Colonic mucosa (tissue), 4 donors: ENCODE measurements at regions not wholly inside any gene's neighbourhood (a gene's known extent, or its start where the extent isn't known, plus 50 kb on each side); places are given as distances from the start of the nearest gene placed in this dataset.

Source experiments
- DNase-seq: peaks from one replicate; pipeline ENCODE4 v3.0.0-alpha.2; 2020
- H3K27ac ChIP-seq: fragments of 200-600 bp; one replicate; pipeline ENCODE4 v1.8.0; 2021
- H3K27me3 ChIP-seq: fragments of 200-600 bp; one replicate; pipeline ENCODE4 v1.8.0; 2021
- H3K36me3 ChIP-seq: fragments of 200-600 bp; one replicate; pipeline ENCODE4 v1.8.0; 2021
- H3K4me1 ChIP-seq: fragments of 200-600 bp; one replicate; pipeline ENCODE4 v1.8.0; 2021; ENCODE audit warnings: mild to moderate bottlenecking
- H3K4me3 ChIP-seq: fragments of 200-600 bp; one replicate; pipeline ENCODE4 v1.8.0; 2021
- H3K9ac ChIP-seq, 2 donors: one replicate each; pipeline ENCODE4 v1.7.0; 2013; ENCODE audit warnings: control low read depth in 2 of 2, low read depth in 2 of 2, low read length in 2 of 2
- H3K9me3 ChIP-seq: fragments of 200-600 bp; one replicate; pipeline ENCODE4 v1.8.0; 2021
- CTCF ChIP-seq: fragments of 200-600 bp; IDR thresholded peaks from one replicate; pipeline ENCODE4 v1.8.0; 2022; ENCODE audit warnings: antibody characterized with exemption, mild to moderate bottlenecking
- intact Hi-C: fragments of 100-400 bp; cut with DNase I; formaldehyde crosslinking; loops from one replicate; pipeline ENCODE4 v1.14.1; 2022
- donor health status: healthy.
- donor health status: DM: no; HTN: no; CAD: no.
- donor health status: DM: no; HTN: no; CAD: no.

DNA sequence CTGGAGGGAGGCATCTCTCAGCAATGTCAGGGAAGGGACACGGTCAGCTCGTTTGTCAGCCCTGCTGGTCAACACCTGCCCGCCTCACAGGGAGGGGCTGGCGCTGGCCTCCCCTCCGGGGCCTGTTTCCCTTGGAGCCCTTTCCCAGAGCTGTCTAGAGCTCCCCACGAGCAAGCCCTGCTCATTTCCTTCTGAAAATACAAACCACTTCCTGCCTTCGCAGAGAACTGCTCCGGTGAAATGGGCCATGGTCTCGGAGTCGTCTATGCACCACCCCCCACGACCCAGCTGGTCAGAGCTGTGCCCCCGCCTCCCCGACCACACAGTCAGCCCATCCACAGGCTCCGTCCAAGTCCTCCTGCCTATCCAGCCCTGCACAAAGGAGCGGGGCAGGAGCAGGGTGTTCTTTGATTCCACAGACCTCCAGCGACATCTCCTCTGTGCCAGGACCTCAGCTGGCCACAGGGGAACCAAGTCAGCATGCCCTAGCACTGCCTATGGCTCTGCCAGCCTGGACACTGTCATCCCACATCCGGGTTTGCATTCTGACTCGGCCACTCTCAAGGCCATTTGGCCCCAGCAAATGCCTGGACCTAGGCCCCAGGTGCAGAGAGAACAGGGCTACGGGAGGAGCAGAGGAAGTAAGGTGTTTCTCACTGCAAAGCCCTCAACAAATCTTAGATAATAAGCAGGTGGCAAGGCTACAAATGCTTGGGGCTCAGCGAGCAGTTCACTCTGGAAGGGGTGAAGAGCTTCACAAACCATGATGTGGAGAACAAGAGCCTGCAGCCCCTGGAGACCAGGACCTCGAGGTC, 82.1 kb upstream of the WNT11 start:
- Histone ChIP-seq H3K4me1 (no peaks in the 10 kb centered on the region), H3K9ac (no peak overlapping the region), H3K36me3 (no peaks in the 10 kb centered on the region), H3K9me3 (no peaks in the 10 kb centered on the region), H3K4me3 (no peak overlapping the region), H3K27ac (no peak overlapping the region), H3K27me3 (no peaks in the 10 kb centered on the region)
- intact Hi-C loops, result no loop called here
- DNase-seq, result no peak
- TF ChIP-seq CTCF, result no peak

DNA sequence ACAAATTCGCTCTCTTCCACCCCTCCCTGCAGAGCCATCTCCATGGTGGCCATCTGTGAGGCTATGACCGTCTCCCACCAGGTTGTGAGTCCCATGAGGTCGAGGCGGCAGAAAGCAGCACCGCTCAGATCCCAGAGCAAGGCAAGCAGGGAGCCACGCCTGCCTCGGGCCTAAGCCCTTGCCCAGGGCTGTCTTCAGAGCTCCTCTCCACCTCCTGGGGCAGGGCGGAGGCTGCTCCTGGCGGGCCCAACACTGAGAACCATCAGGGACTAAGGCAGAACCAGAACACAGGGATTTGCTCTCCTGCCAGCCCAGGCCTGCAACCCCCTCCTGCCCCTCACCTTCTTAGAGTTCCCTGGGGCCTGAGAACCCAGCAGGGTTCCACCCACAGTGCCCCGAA, 80.9 kb upstream of the WNT11 start:
- Histone ChIP-seq H3K36me3 (no peaks in the 10 kb centered on the region), H3K9me3 (no peaks in the 10 kb centered on the region), H3K4me1 (no peaks in the 10 kb centered on the region), H3K27me3 (no peaks in the 10 kb centered on the region), H3K9ac (no peak overlapping the region), H3K27ac (no peak overlapping the region), H3K4me3 (no peak overlapping the region)
- TF ChIP-seq CTCF, result no peak
- no peak for DNase-seq
- intact Hi-C loops, result no loop called here

DNA sequence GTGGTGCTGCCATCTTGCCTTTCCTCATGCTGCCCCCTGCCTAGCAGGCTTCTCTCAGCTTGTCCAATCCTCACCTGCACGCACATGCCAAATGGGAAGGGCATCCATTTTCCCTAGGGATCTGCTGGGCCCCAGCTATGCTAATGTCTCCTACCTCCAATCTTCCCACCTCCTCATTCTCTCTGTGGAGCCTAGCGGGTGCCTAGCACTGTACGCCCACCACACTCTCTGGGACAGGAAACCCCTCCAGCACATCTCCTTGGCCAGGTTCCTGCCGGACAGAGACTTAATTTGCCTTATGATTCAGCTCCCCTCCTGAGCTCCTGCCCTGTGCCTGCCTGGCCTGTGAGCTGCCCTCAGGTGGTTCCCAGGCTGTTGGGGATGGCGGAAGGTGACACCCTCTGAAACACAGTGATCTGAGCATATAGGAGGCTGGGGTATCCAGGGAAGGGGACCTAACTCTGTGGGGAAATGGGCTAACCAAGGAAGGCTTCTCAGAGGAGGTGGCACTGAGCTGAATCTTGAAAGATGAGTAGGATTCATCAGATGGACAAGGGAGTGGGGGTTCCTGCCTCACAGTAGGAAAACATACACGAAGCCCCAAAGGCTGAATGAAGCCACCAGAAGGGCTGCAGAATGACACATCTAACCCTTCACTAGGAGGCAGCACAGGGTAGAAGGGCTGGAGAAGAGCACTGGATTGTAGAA, 79.2 kb upstream of the WNT11 start:
- intact Hi-C loops, result no loop called here
- Histone ChIP-seq H3K9me3 (no peaks in the 10 kb centered on the region), H3K9ac (no peak overlapping the region), H3K4me1 (no peaks in the 10 kb centered on the region), H3K4me3 (no peak overlapping the region), H3K27ac (no peak overlapping the region), H3K36me3 (no peaks in the 10 kb centered on the region), H3K27me3 (no peaks in the 10 kb centered on the region)
- no peak for TF ChIP-seq CTCF
- no peak for DNase-seq

GRCh38 chr11:76284161-76284560, 77.9 kb upstream of the WNT11 start:
- intact Hi-C loops, result no loop called here
- no peaks in the 10 kb centered on the region for H3K36me3 ChIP-seq
- no peak for TF ChIP-seq CTCF
- no peak overlapping the region for H3K9ac ChIP-seq
- H3K27me3 ChIP-seq, result no peaks in the 10 kb centered on the region
- H3K27ac ChIP-seq, result no peak overlapping the region
- no peak overlapping the region for H3K4me3 ChIP-seq
- DNase-seq, result no peak
- no peaks in the 10 kb centered on the region for H3K4me1 ChIP-seq
- H3K9me3 ChIP-seq, result no peaks in the 10 kb centered on the region

DNA sequence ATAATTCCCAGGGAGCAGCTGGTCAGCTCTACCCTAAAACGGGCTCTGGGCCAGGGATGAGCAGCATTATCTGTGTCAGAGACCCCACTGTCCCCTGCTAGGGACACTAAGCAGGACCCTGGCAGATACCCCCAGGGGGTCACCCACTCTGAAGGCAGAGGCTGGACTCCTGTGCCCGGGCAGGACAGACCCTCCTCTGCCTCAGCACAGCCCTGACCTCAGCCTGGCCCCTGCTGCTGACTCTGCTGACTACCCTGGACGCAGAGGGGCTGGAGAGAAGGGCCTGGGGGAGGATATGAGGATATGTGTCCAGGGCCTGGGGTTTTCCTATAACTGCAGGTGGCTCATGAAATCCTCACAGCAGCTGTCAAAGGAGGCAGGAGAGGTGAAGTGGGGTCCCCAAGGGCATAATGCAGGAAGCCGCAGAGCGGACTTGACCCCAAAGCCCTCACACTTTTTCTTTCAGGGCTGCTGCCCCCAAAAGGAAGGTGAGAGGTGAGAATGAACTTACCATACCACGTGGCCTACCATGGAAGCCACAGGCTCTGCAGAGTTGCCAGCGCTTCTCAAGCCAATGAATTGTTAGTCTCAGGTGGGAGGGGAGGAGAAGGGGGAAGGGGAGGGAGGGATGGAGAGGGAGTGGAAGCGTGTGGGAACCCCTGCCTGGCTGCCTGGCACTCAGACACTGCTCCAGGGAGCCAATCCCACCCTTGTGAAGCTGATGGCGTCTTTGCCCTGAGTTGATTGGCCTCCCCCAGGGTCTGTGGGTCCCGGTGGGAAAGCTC, 76.7 kb upstream of the WNT11 start:
- Histone ChIP-seq H3K9ac (no peak overlapping the region), H3K27me3 (no peaks in the 10 kb centered on the region), H3K9me3 (no peaks in the 10 kb centered on the region), H3K4me1 (no peaks in the 10 kb centered on the region), H3K4me3 (no peak overlapping the region), H3K36me3 (no peaks in the 10 kb centered on the region), H3K27ac (no peak overlapping the region)
- no peak for DNase-seq
- intact Hi-C loops, result no loop called here
- no peak for TF ChIP-seq CTCF
